Suprapubic skin (tissue), 4 donors: ENCODE measurements at regions not wholly inside any gene's neighbourhood (a gene's known extent, or its start where the extent isn't known, plus 50 kb on each side); places are given as distances from the start of the nearest gene placed in this dataset.

Experiments
- CTCF ChIP-seq, 2 donors: fragments of 200-600 bp in 1 of 2; fragments of 450-650 bp in 1 of 2; sonication (generic) in 1 of 2; IDR thresholded peaks; one replicate each; pipeline ENCODE4 v1.5.1; 2016 to 2019; ENCODE audit warnings: antibody characterized with exemption in 2 of 2, mild to moderate bottlenecking in 1 of 2, moderate library complexity in 1 of 2
- EP300 ChIP-seq: sonication (generic); formaldehyde crosslinking; IDR thresholded peaks from one replicate; pipeline ENCODE4 v1.6.1; 2017; ENCODE audit warnings: antibody characterized with exemption
- POLR2AphosphoS5 ChIP-seq, 3 donors: sonication (generic); formaldehyde crosslinking; IDR thresholded peaks; one replicate each; pipeline ENCODE4 v1.6.1; 2017; ENCODE audit warnings: antibody characterized with exemption in 3 of 3

GRCh38 chr3:159169828-159170227 lies 368.0 kb downstream of the MFSD1 start:
- TF ChIP-seq CTCF (IDR thresholded peaks at IDR 0.05) (no peak), EP300 (no peak), POLR2AphosphoS5 (IDR thresholded peaks at IDR 0.05) (no peak)
